Right hindlimb (tissue), 1 donor: ENCODE measurements at regions not wholly inside any gene's neighbourhood (a gene's known extent, or its start where the extent isn't known, plus 50 kb on each side); places are given as distances from the start of the nearest gene placed in this dataset.
"Not testable (repeated sequence)": the region's sequence is repeated elsewhere in the genome, so short reads cannot be mapped to it uniquely, and the experiment has no call there.

Experiments used
- DNase-seq: peaks from one replicate; pipeline ENCODE4 v3.0.0-alpha.2; 2018

DNA sequence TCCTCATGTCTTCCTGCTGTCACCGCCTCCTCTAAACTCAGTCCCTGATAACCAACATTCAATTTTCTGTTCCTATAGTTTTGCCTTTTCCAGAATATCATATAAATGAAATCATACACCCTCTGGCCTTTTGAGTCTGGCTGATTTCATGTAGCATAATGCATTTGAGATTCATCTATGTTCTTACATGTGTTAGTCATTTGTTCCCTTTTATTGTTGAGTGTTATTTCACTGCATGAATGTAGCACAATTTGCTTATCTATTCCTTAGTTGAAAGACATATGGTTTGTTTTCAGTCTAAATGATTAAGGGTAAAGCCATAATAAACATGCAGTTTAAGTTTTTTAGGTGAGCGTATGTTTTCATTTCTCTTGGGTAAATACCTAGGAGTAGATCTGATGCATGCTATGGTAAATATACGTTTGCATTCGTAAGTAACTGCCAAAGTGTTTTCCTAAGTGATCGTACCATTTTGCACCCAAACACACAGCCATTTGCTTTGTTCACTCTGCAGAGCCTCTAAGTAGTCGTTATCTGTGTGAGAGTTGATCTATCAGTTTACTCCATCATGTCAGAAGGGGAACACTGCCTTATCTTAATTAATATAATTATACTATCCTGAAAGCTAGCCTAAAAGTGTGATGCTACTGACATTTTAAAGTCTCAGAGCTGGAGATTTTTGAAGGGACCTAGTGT, 460.8 kb downstream of the DMAC1 start:
- DNase-seq = no peak

- no peak for DNase-seq
Measured at GRCh38 chr9:7336356-7337065, 463.1 kb downstream of the DMAC1 start.

DNA sequence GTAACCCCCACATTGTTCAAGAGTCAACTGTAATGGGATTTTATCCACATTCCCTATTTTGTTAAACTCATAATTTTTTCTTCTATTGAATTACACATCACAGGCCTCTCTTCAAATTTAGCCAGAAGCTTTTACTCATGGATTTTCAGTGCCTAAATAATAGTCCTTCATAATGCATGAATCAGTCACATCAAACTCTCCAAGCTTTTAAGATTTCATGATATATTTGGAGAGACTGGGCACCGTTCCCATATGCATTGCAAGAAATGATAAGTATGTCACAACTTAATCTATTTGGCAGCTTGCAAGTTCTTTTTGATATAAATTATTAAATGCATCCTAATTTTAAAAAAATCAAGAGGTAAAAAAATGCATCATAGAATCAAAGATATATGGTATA, 465.9 kb downstream of the DMAC1 start:
- DNase-seq = no peak

DNA sequence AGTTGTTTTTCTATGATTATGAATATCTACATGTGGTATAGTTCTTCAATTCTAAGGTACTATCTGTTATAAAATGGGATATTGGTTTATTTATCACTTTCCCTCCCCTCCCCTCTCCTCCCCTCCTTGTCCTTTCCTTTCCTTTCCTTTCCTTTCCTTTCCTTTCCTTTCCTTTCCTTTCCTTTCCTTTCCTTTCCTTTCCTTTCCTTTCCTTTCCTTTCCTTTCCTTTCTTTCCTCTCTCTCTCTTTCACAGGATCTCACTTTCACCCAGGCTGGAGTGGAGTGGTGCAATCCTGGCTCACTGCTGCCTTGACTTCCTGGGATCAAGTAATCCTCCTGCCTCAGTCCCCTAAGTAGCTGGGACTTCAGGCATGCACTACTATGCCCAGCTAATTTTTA, 466.8 kb downstream of the DMAC1 start:
- DNase-seq = no peak

DNA sequence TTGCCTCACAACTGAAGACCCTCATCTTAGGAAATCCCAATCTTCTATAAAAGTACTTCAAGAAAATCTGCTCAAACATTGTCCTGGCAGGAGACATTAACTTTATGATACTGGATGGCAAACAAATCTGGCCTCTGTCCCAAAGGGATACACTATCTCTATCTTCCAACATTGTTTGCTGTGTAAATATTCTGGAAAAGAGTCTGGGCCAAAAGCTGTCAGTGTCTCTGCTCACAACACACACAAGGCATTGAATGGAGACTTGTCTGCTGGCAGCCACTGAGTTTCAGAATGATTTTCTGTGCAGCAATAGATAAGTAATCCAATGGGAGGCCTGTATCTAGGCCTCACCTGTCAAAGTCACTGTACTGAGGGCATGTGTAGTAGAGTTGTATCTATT, 471.1 kb downstream of the DMAC1 start:
- DNase-seq = no peak

GRCh38 chr9:7325995-7326394, 473.6 kb downstream of the DMAC1 start:
- no peak for DNase-seq

GRCh38 chr9:7324152-7324598, 475.4 kb downstream of the DMAC1 start:
- no peak for DNase-seq

GRCh38 chr9:7320841-7321240, 478.7 kb downstream of the DMAC1 start:
- no peak for DNase-seq

DNA sequence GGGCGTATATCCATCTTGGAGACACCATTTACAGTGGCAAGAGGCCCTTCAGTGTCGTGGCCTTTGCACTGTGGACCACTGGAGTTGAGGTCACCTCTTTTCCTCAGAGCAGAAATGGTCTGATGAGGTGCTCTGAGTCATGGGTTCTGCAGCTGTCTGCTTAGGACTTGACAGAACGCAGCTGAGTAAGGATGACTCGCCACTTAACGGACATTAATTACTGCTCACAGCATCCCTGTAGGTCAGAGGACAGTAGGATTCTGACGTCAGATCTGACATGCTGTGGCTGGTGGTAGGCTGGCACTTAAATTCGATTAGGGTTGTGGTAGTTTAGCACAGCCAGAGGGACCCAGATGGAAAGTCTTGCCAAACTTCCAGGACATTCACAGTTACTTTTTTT, 479.4 kb downstream of the DMAC1 start:
- DNase-seq = no peak

- DNase-seq = no peak
Measured at GRCh38 chr9:7318920-7319319, 480.7 kb downstream of the DMAC1 start.

DNA sequence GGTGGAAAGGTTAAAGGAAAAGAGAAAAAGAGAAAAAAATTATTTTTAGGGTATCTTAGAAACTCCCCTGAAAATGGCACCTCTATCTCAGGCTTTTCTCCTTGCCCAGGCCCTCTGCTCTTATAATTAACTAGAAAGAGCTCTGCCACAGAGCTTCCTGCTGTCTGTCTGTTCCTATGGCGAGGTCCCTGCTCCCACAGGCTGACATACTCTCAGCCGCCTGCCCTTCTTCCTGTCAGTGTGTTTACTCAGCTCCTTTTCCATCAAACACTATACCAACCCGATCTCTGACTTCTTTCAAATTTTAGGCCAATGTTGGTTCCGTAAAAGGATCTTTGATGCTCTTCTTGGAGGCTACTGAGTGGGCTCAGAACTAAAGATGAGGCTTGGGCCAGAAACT, 482.6 kb downstream of the DMAC1 start:
- no peak for DNase-seq

DNA sequence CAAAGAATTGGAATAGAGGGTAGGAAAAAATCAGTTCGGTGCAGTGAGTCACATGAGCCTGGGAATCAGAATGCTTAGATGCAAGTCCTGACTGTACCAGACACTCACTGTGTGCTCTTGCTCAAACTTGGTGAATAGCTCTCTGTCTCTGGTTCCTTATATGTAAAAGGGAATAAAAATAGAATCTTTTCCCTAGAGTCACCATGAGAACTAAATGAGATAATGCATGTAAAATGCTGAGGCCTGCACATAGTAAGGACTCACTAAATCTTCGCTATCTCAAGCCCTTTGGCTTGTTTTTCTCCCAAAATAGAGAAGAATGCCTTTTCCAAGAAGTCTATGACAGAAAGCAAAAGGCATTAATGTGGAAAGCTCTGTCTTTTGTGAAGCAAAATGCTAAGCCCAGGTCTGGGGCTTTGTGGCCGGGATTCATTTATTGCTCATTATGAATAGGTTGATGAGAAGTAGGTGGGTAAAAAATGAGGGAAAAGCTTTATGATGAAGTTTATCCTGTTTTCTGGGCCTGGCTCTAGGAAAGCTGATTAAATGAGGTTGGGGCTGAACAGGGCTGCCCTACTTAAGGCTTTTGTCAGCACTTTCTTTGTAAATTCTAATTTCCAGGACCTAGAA, 483.3 kb downstream of the DMAC1 start:
- no peak for DNase-seq

GRCh38 chr9:7315746-7316145, 483.8 kb downstream of the DMAC1 start:
- no peak for DNase-seq

- no peak for DNase-seq
Measured at GRCh38 chr9:7315116-7315515, 484.5 kb downstream of the DMAC1 start.

DNA sequence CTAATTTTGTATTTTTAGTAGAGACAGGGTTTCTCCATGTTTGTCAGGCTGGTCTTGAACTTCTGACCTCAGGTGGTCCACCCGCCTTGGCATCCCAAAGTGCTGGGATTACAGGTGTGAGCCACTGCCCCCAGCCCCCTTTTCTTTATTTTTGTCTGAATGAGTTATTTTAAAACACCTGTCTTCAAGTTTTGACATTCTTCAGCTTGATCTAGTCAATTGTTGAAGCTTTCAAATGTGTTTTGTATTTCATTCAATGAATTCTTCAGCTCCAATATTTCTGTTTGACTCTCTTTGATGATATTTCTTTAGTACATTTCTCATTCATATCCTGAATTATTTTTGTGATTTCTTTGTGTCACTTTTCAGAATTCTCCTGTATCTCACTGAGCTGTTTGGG, 486.2 kb downstream of the DMAC1 start:
- DNase-seq = no peak

DNA sequence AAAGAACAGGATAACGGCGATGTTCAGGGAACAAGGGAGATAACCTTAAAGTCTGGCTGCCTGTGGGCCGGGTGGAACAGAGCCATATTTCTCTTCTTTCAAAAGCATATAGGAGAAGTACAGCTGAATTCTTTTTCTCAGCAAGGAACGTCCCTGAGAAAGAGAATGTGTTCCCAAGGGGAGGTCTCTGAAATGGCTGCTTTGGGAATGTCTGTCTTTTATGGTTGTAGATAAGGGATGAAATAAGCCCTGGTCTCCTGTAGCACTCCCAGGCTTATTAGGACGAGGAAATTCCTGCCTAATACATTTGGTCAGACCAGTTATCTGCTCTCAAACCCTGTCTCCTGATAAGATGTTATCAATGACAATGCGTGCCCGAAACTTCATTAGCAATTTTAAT, 490.5 kb downstream of the DMAC1 start:
- DNase-seq = not testable (repeated sequence)

- no peak for DNase-seq
Measured at GRCh38 chr9:7305677-7306076, 493.9 kb downstream of the DMAC1 start.

DNA sequence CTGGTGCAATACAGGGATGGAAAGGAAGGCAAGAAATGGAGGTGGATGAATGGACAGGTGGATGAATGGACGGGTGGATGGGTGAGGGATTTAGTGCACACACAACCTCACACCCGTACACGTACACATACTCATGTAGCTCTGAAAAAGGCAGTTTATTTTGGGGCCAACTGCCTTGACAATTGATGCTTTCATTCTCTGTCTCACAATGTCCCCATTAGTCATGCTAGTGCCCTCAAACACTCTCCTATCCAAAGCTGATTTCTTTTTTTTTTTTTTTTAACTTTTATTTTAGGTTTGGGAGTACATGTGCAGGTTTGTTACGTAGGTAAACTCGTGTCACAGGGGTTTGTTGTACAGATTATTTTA, 495.0 kb downstream of the DMAC1 start:
- no peak for DNase-seq

- DNase-seq = no peak
Measured at GRCh38 chr9:7303907-7304626, 495.5 kb downstream of the DMAC1 start.

DNA sequence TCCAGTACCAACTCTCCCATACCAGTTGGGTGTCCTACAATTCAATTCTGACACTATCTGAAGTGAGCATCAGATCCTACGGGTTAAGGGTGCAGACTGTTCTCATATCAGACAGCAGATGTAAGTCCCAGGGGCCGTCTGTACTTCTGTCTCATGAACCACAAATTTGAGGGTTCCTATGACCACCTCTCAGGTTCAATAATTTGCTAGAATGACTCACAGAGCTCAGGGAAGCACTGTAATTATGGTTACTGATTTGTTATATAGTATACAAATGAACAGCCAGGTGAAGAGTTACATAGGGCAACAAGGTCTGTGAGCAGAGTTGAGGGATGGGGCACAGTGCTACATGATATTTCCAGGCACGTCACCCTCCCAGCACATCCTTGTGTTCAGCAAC, 499.1 kb downstream of the DMAC1 start:
- DNase-seq = no peak

DNA sequence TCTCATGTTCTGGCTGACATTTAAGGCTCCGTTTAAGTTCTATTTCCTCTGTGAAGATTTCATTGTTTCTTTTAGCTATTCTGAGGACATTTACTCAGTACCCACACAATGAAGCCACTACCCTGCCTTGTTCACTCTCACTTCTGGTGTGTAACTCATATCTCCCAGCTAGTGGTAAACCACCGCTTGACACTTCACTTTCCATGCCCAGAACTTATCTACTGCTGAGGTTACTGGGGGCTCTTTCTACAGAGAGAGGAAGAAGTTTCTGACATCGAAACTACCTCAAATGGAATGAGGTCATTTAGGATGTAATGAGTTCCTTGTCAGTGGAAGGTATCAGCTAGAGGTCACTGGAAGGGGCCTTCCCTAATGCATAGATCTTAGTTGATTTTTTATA, 501.5 kb downstream of the DMAC1 start:
- DNase-seq = no peak

DNA sequence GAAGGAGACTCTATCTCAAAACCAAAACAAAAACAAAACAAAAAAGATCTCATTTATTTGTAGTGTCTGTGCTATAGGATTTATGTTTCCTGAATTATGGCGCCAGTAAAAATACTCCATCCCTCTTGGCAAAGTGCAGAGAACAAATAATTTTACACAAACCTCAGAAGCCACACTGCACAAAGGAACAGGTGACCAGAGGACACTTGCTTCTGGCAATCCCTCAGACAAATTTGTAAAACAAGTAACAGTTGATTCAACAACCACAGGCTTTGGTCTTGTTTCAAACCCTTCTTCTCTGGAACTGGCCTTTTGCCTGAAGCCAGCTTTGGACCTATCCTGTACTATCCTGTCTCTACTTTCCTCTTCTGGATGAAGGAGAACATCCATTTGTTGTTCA, 502.1 kb downstream of the DMAC1 start:
- DNase-seq = no peak

- no peak for DNase-seq
Measured at GRCh38 chr9:7293091-7293490, 506.5 kb downstream of the DMAC1 start.

GRCh38 chr9:7289773-7290172, 509.8 kb downstream of the DMAC1 start:
- DNase-seq = no peak
